Epidermal melanocyte (primary cell): ENCODE measurements at regions not wholly inside any gene's neighbourhood (a gene's known extent, or its start where the extent isn't known, plus 50 kb on each side); places are given as distances from the start of the nearest gene placed in this dataset.

ENCODE experiments used
- DNase-seq: peaks from one replicate; pipeline ENCODE4 v3.0.0; 2011; ENCODE audit warnings: low spot score; ENCODE audit not compliant: insufficient read length

GRCh38 chr6:141169419-141169818 lies 963.3 kb upstream of the GJE1 start:
- peak; percentile 47 for DNase-seq

GRCh38 chr6:141167945-141168344 lies 964.8 kb upstream of the GJE1 start:
- DNase-seq, result no peak

- no peak for DNase-seq
These were observed 967.6 kb upstream of the GJE1 start for GRCh38 chr6:141165002-141165665.

- no peak for DNase-seq
These were observed 968.5 kb upstream of the GJE1 start for GRCh38 chr6:141164042-141164743.

GRCh38 chr6:141163107-141163506 lies 969.6 kb upstream of the GJE1 start:
- no peak for DNase-seq

- no peak for DNase-seq
These were observed 974.0 kb upstream of the GJE1 start for GRCh38 chr6:141158740-141159139.

GRCh38 chr6:141153563-141153962 lies 979.2 kb upstream of the GJE1 start:
- DNase-seq, result no peak

- DNase-seq, result no peak
These were observed 979.8 kb upstream of the GJE1 start for GRCh38 chr6:141152951-141153350.

GRCh38 chr6:141151710-141152417 lies 980.9 kb upstream of the GJE1 start:
- DNase-seq, result no peak

- DNase-seq, result no peak
These were observed 990.9 kb upstream of the GJE1 start for GRCh38 chr6:141141870-141142269.

- DNase-seq, result no peak
These were observed 991.8 kb upstream of the GJE1 start for GRCh38 chr6:141140905-141141304.

GRCh38 chr6:141139461-141139860 lies 993.3 kb upstream of the GJE1 start:
- no peak for DNase-seq

- DNase-seq, result no peak
These were observed 998.0 kb upstream of the GJE1 start for GRCh38 chr6:141134723-141135122.

GRCh38 chr6:141133836-141134235 lies 998.9 kb upstream of the GJE1 start:
- DNase-seq, result no peak

GRCh38 chr6:141133346-141133745 lies 999.4 kb upstream of the GJE1 start:
- no peak for DNase-seq

- DNase-seq, result no peak
These were observed 1001.1 kb upstream of the GJE1 start for GRCh38 chr6:141131616-141132015.

GRCh38 chr6:141123497-141123896 lies 1009.2 kb upstream of the GJE1 start:
- DNase-seq, result no peak

GRCh38 chr6:141123049-141123448 lies 1009.7 kb upstream of the GJE1 start:
- no peak for DNase-seq

- no peak for DNase-seq
These were observed 1013.7 kb upstream of the GJE1 start for GRCh38 chr6:141118991-141119390.

- no peak for DNase-seq
These were observed 1014.9 kb upstream of the GJE1 start for GRCh38 chr6:141117874-141118273.

GRCh38 chr6:141110481-141110880 lies 1022.2 kb upstream of the GJE1 start:
- DNase-seq, result no peak

- no peak for DNase-seq
These were observed 1025.0 kb upstream of the GJE1 start for GRCh38 chr6:141107591-141108160.
